HFFc6 (cell line): ENCODE measurements at regions not wholly inside any gene's neighbourhood (a gene's known extent, or its start where the extent isn't known, plus 50 kb on each side); places are given as distances from the start of the nearest gene placed in this dataset.

Experiments used
- DNase-seq: peaks from one replicate; pipeline ENCODE4 v3.0.0-alpha.2; 2018
- H3K27ac Mint-ChIP-seq: 2 replicates; pipeline ENCODE4 v1.8.0; 2020; ENCODE audit warnings: mild to moderate bottlenecking, mixed read lengths
- H3K27me3 Mint-ChIP-seq: 2 replicates; pipeline ENCODE4 v1.8.0; 2021; ENCODE audit warnings: mild to moderate bottlenecking, moderate library complexity, mixed read lengths; ENCODE audit not compliant: insufficient read depth
- H3K36me3 Mint-ChIP-seq: 2 replicates; pipeline ENCODE4 v1.8.0; 2021; ENCODE audit warnings: low read depth, mixed read lengths
- H3K4me1 Mint-ChIP-seq: 2 replicates; pipeline ENCODE4 v1.8.0; 2020; ENCODE audit warnings: low read depth, mixed read lengths
- H3K4me3 Mint-ChIP-seq: 2 replicates; pipeline ENCODE4 v1.8.0; 2020; ENCODE audit warnings: mild to moderate bottlenecking, moderate library complexity, mixed read lengths
- H3K9me3 Mint-ChIP-seq: 2 replicates; pipeline ENCODE4 v1.8.0; 2020; ENCODE audit warnings: mild to moderate bottlenecking, mixed read lengths
- TF ChIP-seq, protein P1 (sequence below): fragments of 200-600 bp; sonication (generic); IDR thresholded peaks from 2 replicates; pipeline ENCODE4 v1.5.0; 2021; ENCODE audit warnings: antibody characterized with exemption, mild to moderate bottlenecking

DNA sequence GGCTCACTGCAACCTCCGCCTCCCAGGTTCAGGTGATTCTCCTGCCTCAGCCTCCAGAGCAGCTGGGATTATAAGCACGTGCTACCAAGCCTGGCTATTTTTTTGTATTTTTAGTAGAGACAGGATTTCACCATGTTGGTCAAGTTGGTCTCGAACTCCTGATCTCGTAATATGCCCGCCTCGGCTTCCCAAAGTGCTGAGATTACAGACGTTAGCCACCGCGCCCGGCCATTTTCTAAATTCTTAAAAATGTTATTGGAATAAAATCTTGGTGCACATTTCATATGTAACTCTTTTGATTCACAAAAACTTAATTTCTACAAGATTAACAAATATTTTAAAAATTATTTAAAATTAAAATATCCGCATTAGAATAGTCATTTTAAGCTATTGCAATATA is 1480.3 kb upstream of the SPRY2 start:
- Mint-ChIP-seq H3K4me3 (no peak overlapping the region), H3K36me3 (no peaks in the 10 kb centered on the region), H3K9me3 (peaks cover 24% of the 10 kb centered on the region)

DNA sequence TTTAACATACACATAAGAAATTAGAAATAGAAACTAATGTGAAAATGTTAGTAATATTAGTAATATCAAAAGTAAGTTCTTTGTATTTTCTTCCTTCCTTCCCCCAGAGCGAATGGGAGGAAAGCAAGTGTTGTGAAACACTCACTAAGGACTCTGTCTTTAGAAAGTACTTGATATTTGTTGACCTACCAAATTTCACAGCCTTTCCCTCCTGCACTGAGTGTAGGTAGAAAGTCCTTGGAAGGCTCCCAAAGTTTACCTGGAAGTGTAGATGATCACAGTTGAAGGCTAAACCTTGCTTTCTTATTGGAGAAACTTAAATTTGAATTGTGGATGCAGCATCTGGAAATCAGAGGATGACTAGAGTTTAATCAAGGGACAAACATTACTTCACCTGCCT is 1459.5 kb upstream of the SPRY2 start:
- Mint-ChIP-seq H3K27me3 (no peaks in the 10 kb centered on the region; the same call in 1 of the 2 replicates), H3K9me3 (peaks cover 6% of the 10 kb centered on the region), H3K36me3 (no peaks in the 10 kb centered on the region), H3K4me1 (no peaks in the 10 kb centered on the region), H3K4me3 (no peak overlapping the region), H3K27ac (no peak overlapping the region)
- TF ChIP-seq, protein P1, sequence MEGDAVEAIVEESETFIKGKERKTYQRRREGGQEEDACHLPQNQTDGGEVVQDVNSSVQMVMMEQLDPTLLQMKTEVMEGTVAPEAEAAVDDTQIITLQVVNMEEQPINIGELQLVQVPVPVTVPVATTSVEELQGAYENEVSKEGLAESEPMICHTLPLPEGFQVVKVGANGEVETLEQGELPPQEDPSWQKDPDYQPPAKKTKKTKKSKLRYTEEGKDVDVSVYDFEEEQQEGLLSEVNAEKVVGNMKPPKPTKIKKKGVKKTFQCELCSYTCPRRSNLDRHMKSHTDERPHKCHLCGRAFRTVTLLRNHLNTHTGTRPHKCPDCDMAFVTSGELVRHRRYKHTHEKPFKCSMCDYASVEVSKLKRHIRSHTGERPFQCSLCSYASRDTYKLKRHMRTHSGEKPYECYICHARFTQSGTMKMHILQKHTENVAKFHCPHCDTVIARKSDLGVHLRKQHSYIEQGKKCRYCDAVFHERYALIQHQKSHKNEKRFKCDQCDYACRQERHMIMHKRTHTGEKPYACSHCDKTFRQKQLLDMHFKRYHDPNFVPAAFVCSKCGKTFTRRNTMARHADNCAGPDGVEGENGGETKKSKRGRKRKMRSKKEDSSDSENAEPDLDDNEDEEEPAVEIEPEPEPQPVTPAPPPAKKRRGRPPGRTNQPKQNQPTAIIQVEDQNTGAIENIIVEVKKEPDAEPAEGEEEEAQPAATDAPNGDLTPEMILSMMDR, result no peak
- no peak for DNase-seq

More for the DNA sequence above, 1480.3 kb upstream of the SPRY2 start:
- Mint-ChIP-seq H3K4me1 (no peaks in the 10 kb centered on the region), H3K27ac (no peak overlapping the region), H3K27me3 (no peaks in the 10 kb centered on the region)
- TF ChIP-seq, protein P1, result no peak
- DNase-seq, result no peak

DNA sequence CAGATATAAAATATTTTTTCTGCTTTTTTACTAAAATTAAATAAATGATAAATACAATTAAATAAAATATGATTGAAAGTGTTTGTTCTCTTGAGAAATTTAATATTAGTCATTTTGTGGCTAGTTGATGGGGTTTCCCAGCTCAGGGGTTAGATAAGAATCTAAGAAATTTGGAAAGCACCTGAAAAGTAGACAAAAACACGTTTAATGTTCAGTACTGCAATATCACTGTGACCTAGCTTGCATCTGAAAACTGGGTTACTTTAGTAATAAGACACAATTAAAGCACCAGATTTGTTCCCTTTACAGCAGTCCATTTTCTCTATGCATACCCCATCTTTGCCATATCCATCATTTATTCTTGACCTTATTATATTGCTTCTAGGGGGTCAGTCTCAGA is 1454.8 kb upstream of the SPRY2 start:
- Mint-ChIP-seq H3K4me3 (no peak overlapping the region), H3K27me3 (no peaks in the 10 kb centered on the region; the same call in 1 of the 2 replicates), H3K4me1 (no peaks in the 10 kb centered on the region), H3K9me3 (no peaks in the 10 kb centered on the region; the same call in 1 of the 2 replicates), H3K36me3 (no peaks in the 10 kb centered on the region), H3K27ac (no peak overlapping the region)
- no peak for DNase-seq
- TF ChIP-seq, protein P1, result no peak

DNA sequence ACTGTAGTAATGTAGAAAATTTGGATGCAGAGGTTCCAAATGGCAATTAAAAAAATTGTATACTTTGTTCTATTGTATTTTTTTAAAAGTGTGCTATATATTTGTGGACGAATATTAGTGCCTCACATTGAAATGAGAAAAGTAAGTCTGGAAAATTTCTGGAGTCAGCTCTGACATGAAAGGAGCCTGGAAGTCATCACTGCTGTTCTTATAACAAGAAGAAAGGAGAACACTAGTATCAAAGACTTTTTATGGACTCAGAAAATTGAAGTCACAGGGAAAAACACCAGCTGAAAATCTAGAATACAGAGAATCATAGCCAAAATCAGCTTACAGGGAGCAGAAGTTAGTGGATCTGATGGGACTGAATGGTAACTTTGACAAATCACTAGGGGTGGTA is 1450.7 kb upstream of the SPRY2 start:
- no peak overlapping the region for H3K27ac Mint-ChIP-seq
- no peak overlapping the region for H3K4me3 Mint-ChIP-seq
- no peaks in the 10 kb centered on the region for H3K4me1 Mint-ChIP-seq
- no peaks in the 10 kb centered on the region; the same call in 1 of the 2 replicates for H3K27me3 Mint-ChIP-seq
- TF ChIP-seq, protein P1, result no peak
- H3K36me3 Mint-ChIP-seq, result no peaks in the 10 kb centered on the region
- DNase-seq, result no peak
- H3K9me3 Mint-ChIP-seq, result peaks cover 8% of the 10 kb centered on the region; the same call in 1 of the 2 replicates

- Mint-ChIP-seq H3K9me3 (peaks cover 26% of the 10 kb centered on the region), H3K4me3 (no peak overlapping the region), H3K4me1 (no peaks in the 10 kb centered on the region), H3K36me3 (no peaks in the 10 kb centered on the region), H3K27me3 (no peaks in the 10 kb centered on the region), H3K27ac (no peak overlapping the region)
- TF ChIP-seq, protein P1, result no peak
- no peak for DNase-seq
Measured at GRCh38 chr13:81781471-81781870, 1440.5 kb upstream of the SPRY2 start.

- Mint-ChIP-seq H3K4me3 (no peak overlapping the region), H3K27me3 (no peaks in the 10 kb centered on the region), H3K27ac (no peak overlapping the region), H3K36me3 (no peaks in the 10 kb centered on the region; the same call in 1 of the 2 replicates), H3K9me3 (peaks cover 28% of the 10 kb centered on the region), H3K4me1 (no peaks in the 10 kb centered on the region)
- DNase-seq, result no peak
- TF ChIP-seq, protein P1, result no peak
Measured at GRCh38 chr13:81779876-81780275, 1439.0 kb upstream of the SPRY2 start.
